ENCODE measurements at regions not wholly inside any gene's neighbourhood (a gene's known extent, or its start where the extent isn't known, plus 50 kb on each side); places are given as distances from the start of the nearest gene placed in this dataset.
A peak's percentile ranks its signal among the peaks of the same experiment; 100 is the strongest.

GRCh38 chr4:163748449-163748848 lies 254.0 kb downstream of the TMA16 start:
- no peak overlapping the region for H3K4me3 ChIP-seq (ENCODE audit: low read depth in 1 of 3, low read length in 3 of 3)
- H3K36me3 ChIP-seq (ENCODE audit: control insufficient read depth in 4 of 4, insufficient read depth in 3 of 4, low read depth in 1 of 4, low read length in 3 of 4) = no peaks in the 10 kb centered on the region
- WGBS = 71% methylated on average over 2 of the region's 2 CpGs
- no peak for DNase-seq (ENCODE audit: low spot score)
- H3K4me1 ChIP-seq (ENCODE audit: control insufficient read depth in 4 of 4, insufficient read depth in 4 of 4, low read length in 3 of 4) = no peaks in the 10 kb centered on the region
- no peak overlapping the region for H3K9ac ChIP-seq (ENCODE audit: low read depth in 1 of 2, low read length in 2 of 2)
- no peak overlapping the region for H3K27ac ChIP-seq (ENCODE audit: low read depth in 1 of 2, low read length in 2 of 2)
- H3K27me3 ChIP-seq (ENCODE audit: control insufficient read depth in 4 of 4, insufficient read depth in 4 of 4, low read length in 3 of 4) = no peaks in the 10 kb centered on the region
- H3K9me3 ChIP-seq (ENCODE audit: control insufficient read depth in 4 of 4, low read length in 3 of 4) = no peaks in the 10 kb centered on the region
- no peak for TF ChIP-seq SP1 (IDR thresholded peaks at IDR 0.05)
- TF ChIP-seq MAX (IDR thresholded peaks at IDR 0.05) = no peak
- no peak for TF ChIP-seq RAD21 (IDR thresholded peaks at IDR 0.05)
- no peak for TF ChIP-seq FOXA1 (IDR thresholded peaks at IDR 0.05)
- no peak for TF ChIP-seq EGR1 (IDR thresholded peaks at IDR 0.05; ENCODE audit: low read depth in 2 of 2)
- no peak for TF ChIP-seq YY1 (IDR thresholded peaks at IDR 0.05)
- TF ChIP-seq RXRA (IDR thresholded peaks at IDR 0.05) = no peak
- no peak for TF ChIP-seq REST (IDR thresholded peaks at IDR 0.05)
- no peak for TF ChIP-seq JUND (IDR thresholded peaks at IDR 0.05)
- TF ChIP-seq HNF4G (IDR thresholded peaks at IDR 0.05) = no peak
- TF ChIP-seq GABPA (IDR thresholded peaks at IDR 0.05 in 1 of 2, conservative IDR thresholded peaks at IDR 0.05 in 1 of 2) = no peak
- no peak for TF ChIP-seq ATF3 (IDR thresholded peaks at IDR 0.05)
- no peak for TF ChIP-seq ZBTB33 (IDR thresholded peaks at IDR 0.05)

- Histone ChIP-seq H3K9me3 (ENCODE audit: control insufficient read depth in 4 of 4, low read length in 3 of 4) (no peaks in the 10 kb centered on the region), H3K4me3 (ENCODE audit: low read depth in 1 of 3, low read length in 3 of 3) (no peak overlapping the region), H3K36me3 (ENCODE audit: control insufficient read depth in 4 of 4, insufficient read depth in 3 of 4, low read depth in 1 of 4, low read length in 3 of 4) (no peaks in the 10 kb centered on the region), H3K4me1 (ENCODE audit: control insufficient read depth in 4 of 4, insufficient read depth in 4 of 4, low read length in 3 of 4) (no peaks in the 10 kb centered on the region), H3K27me3 (ENCODE audit: control insufficient read depth in 4 of 4, insufficient read depth in 4 of 4, low read length in 3 of 4) (peaks cover 0 to 3% (median 0%) of the 10 kb centered on the region in 4 donors), H3K9ac (ENCODE audit: low read depth in 1 of 2, low read length in 2 of 2) (no peak overlapping the region), H3K27ac (ENCODE audit: low read depth in 1 of 2, low read length in 2 of 2) (no peak overlapping the region)
- TF ChIP-seq CTCF (IDR thresholded peaks at IDR 0.05; ENCODE audit: low read depth, low read length, missing input control) (peak; percentile 8), RAD21 (IDR thresholded peaks at IDR 0.05) (peak in 1 of 2 donors; percentile 18), YY1 (IDR thresholded peaks at IDR 0.05) (no peak)
- no peak for DNase-seq (ENCODE audit: low spot score)
- 24% methylated on average over 3 of the region's 3 CpGs for WGBS
Measured at GRCh38 chr4:163755013-163755412, 260.5 kb downstream of the TMA16 start.

Data from liver (tissue), 8 donors.